ENCODE measurements at regions not wholly inside any gene's neighbourhood (a gene's known extent, or its start where the extent isn't known, plus 50 kb on each side); places are given as distances from the start of the nearest gene placed in this dataset.
"Not testable (repeated sequence)": the region's sequence is repeated elsewhere in the genome, so short reads cannot be mapped to it uniquely, and the experiment has no call there.

- H3K4me3 ChIP-seq (ENCODE audit: control insufficient read depth, low read depth, low read length) = no peak overlapping the region
- no peak for TF ChIP-seq CTCF (conservative IDR thresholded peaks at IDR 0.05; ENCODE audit: control insufficient read depth, insufficient read depth, low read depth, low read length)
- DNase-seq (ENCODE audit: low read depth) = no peak
These were observed 868.1 kb downstream of the XPNPEP1 start for GRCh38 chr10:109055243-109055642.

- no peak overlapping the region for H3K4me3 ChIP-seq (ENCODE audit: control insufficient read depth, low read depth, low read length)
- TF ChIP-seq CTCF (conservative IDR thresholded peaks at IDR 0.05; ENCODE audit: control insufficient read depth, insufficient read depth, low read depth, low read length) = no peak
- DNase-seq (ENCODE audit: low read depth) = no peak
These were observed 875.5 kb downstream of the XPNPEP1 start for GRCh38 chr10:109047856-109048255.

GRCh38 chr10:109046427-109046826, 876.9 kb downstream of the XPNPEP1 start:
- H3K4me3 ChIP-seq (ENCODE audit: control insufficient read depth, low read depth, low read length); DNase-seq (ENCODE audit: low read depth): not testable (repeated sequence)

GRCh38 chr10:109040622-109041021, 882.7 kb downstream of the XPNPEP1 start:
- no peak for DNase-seq (ENCODE audit: low read depth)
- TF ChIP-seq CTCF (conservative IDR thresholded peaks at IDR 0.05; ENCODE audit: control insufficient read depth, insufficient read depth, low read depth, low read length) = no peak
- H3K4me3 ChIP-seq (ENCODE audit: control insufficient read depth, low read depth, low read length) = no peak overlapping the region

GRCh38 chr10:109037978-109038377, 885.3 kb downstream of the XPNPEP1 start:
- DNase-seq (ENCODE audit: low read depth) = no peak
- no peak overlapping the region for H3K4me3 ChIP-seq (ENCODE audit: control insufficient read depth, low read depth, low read length)
- no peak for TF ChIP-seq CTCF (conservative IDR thresholded peaks at IDR 0.05; ENCODE audit: control insufficient read depth, insufficient read depth, low read depth, low read length)

GRCh38 chr10:109030581-109031210, 892.6 kb downstream of the XPNPEP1 start:
- no peak for TF ChIP-seq CTCF (conservative IDR thresholded peaks at IDR 0.05; ENCODE audit: control insufficient read depth, insufficient read depth, low read depth, low read length)
- H3K4me3 ChIP-seq (ENCODE audit: control insufficient read depth, low read depth, low read length) = no peak overlapping the region
- DNase-seq (ENCODE audit: low read depth) = no peak

- TF ChIP-seq CTCF (conservative IDR thresholded peaks at IDR 0.05; ENCODE audit: control insufficient read depth, insufficient read depth, low read depth, low read length) = no peak
- no peak overlapping the region for H3K4me3 ChIP-seq (ENCODE audit: control insufficient read depth, low read depth, low read length)
- no peak for DNase-seq (ENCODE audit: low read depth)
These were observed 893.4 kb downstream of the XPNPEP1 start for GRCh38 chr10:109029870-109030269.

All from fibroblast of mammary gland (primary cell).